DMS153 (cell line): ENCODE measurements at regions not wholly inside any gene's neighbourhood (a gene's known extent, or its start where the extent isn't known, plus 50 kb on each side); places are given as distances from the start of the nearest gene placed in this dataset.

ENCODE experiments used
- DNase-seq: peaks from one replicate; lab custom pipeline; 2025; lab: John Stamatoyannopoulos, UW

DNA sequence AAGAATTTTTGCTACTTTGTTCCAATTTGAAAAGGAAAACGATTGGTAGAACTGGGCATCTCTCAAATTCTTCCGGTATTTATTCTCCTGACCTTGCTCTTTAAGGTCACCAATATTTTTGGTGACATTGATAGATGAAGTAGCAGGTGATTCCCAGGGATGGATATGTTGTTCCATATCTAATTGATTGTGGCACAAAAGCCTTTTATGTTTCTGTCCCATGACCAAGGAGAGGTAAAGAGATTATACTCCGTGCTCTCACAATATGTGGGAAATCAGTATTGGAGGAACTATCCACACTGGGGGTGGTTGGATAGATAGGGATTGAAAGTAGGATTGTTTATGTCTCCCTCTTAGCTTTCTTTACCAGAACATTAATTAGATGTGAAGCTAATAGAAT, 61.7 kb upstream of the LRIG3 start:
- DNase-seq: no peak

DNA sequence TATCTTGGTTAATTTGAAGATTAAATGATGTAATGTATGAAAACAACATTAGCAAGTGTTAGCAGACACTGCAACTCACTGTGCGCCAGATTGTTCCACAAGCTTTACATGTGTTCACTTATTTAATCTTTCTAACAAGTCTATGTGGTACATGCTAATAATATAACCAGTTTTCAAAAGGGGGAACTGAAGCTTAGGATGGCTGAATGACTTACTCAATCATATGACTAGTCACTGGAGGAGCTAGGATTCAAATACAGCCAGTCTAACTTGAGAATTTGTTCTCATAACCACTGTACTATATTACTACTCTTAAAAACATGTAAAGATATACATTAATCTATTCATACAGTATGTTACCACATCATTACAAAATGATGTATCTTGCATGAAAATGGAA, 60.5 kb upstream of the LRIG3 start:
- DNase-seq: no peak

DNA sequence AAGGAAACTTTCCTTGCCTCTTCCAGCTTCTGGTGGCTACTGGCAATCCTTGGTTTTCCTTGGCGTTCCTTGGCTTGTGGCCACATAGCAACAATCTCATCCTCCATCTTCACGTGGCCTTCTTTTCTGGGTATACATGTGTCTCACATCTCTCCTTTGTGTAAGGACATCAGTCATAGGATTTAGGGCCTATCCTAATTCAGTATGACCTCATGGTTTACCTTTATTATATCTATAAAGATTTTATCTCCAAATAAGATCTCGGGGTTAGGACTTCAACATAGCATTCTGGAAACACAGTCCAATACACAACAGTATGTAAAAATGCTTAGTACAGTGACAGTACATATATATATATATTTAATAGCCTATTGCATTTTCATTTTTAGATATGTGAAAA, 58.4 kb upstream of the LRIG3 start:
- no peak for DNase-seq

DNA sequence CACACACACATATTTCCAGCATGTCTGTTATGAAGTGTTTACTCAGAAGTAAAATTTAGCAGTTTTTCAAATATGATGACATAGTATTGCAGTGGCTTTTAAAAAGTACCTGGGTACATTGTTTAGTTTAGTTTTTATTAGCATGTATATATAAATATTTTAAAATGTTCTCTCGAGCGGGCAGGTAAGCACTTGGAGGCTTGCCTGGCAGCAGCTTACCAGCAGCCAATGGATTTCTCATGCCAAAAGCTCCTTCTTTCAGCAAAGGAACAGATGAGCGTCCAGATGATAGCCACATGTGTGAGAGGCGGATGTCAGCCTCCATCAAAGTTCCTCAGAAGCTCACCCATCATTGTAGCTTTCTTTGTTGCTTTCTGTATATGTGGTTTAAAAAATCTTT, 57.2 kb upstream of the LRIG3 start:
- DNase-seq: no peak

DNA sequence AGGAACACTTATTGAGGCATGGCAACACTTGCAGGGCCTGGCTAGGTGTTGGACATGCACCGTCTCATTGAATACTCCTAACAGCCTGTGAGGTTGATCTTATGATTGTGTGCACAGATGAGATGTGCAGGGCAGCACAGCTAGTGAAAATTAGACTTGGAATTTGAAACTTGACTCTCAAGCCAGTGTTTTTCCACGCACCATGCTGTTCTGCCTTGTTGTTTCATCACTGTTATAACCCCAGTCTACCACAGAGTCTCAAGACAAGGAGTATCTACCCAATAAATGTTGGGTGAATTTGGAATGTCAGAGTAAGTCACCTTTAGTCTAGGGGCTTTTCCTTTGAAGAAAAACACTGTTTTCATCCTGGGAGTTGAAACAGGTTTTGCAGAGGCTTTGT, 55.8 kb upstream of the LRIG3 start:
- DNase-seq: no peak
